ENCODE measurements at regions not wholly inside any gene's neighbourhood (a gene's known extent, or its start where the extent isn't known, plus 50 kb on each side); places are given as distances from the start of the nearest gene placed in this dataset.

DNA sequence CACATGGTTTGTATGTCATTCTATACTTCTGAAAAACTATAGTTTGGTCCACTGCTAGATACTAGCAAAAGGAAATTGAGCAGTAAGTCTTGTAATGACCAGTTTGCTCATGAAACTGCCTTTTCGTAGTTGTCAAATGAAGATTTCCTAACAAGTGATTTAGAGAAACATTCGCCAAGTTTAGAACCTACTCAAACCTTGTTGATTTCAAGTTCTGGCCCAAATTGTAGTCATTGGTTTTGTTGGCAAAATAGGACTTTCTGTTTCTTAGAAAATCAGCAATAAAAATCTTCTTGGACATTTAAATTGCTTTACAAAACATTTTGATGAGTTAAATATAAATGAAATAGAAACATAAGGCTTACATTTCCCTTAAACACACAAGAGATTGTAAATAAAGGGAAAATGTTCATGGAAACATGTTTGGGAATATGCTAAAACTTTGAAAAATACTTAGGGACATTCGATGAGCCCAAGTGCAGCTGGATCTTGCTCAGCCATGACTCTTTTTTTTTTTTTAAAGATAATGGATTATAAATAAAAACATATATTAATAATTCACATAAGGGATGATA is 178.5 kb upstream of the LYPLAL1 start:
- no peak overlapping the region for H3K4me3 ChIP-seq (ENCODE audit: low read length)
- no peaks in the 10 kb centered on the region for H3K27me3 ChIP-seq (ENCODE audit: insufficient read depth, low read length)
- peaks cover 4% of the 10 kb centered on the region for H3K4me1 ChIP-seq (ENCODE audit: insufficient read depth, low read length)
- no peak overlapping the region for H2AFZ ChIP-seq (ENCODE audit: low read depth, low read length)
- H3K36me3 ChIP-seq (ENCODE audit: insufficient read depth, low read length), result no peaks in the 10 kb centered on the region
- H3K9me3 ChIP-seq (ENCODE audit: low read length), result no peaks in the 10 kb centered on the region

GRCh38 chr1:218996362-218996761 is 177.3 kb upstream of the LYPLAL1 start:
- no peaks in the 10 kb centered on the region for H3K27me3 ChIP-seq (ENCODE audit: insufficient read depth, low read length)
- H2AFZ ChIP-seq (ENCODE audit: low read depth, low read length), result no peak overlapping the region
- no peaks in the 10 kb centered on the region for H3K9me3 ChIP-seq (ENCODE audit: low read length)
- no peaks in the 10 kb centered on the region for H3K36me3 ChIP-seq (ENCODE audit: insufficient read depth, low read length)
- H3K4me1 ChIP-seq (ENCODE audit: insufficient read depth, low read length), result peaks cover 10% of the 10 kb centered on the region
- H3K4me3 ChIP-seq (ENCODE audit: low read length), result no peak overlapping the region

GRCh38 chr1:219000005-219000404 is 173.7 kb upstream of the LYPLAL1 start:
- no peak overlapping the region for H3K4me3 ChIP-seq (ENCODE audit: low read length)
- no peak overlapping the region for H2AFZ ChIP-seq (ENCODE audit: low read depth, low read length)
- no peaks in the 10 kb centered on the region for H3K9me3 ChIP-seq (ENCODE audit: low read length)
- no peaks in the 10 kb centered on the region for H3K36me3 ChIP-seq (ENCODE audit: insufficient read depth, low read length)
- peaks cover 10% of the 10 kb centered on the region for H3K4me1 ChIP-seq (ENCODE audit: insufficient read depth, low read length)
- no peaks in the 10 kb centered on the region for H3K27me3 ChIP-seq (ENCODE audit: insufficient read depth, low read length)

- no peaks in the 10 kb centered on the region for H3K27me3 ChIP-seq (ENCODE audit: insufficient read depth, low read length)
- H2AFZ ChIP-seq (ENCODE audit: low read depth, low read length), result no peak overlapping the region
- peaks cover 10% of the 10 kb centered on the region for H3K4me1 ChIP-seq (ENCODE audit: insufficient read depth, low read length)
- no peak overlapping the region for H3K4me3 ChIP-seq (ENCODE audit: low read length)
- no peaks in the 10 kb centered on the region for H3K36me3 ChIP-seq (ENCODE audit: insufficient read depth, low read length)
- no peaks in the 10 kb centered on the region for H3K9me3 ChIP-seq (ENCODE audit: low read length)
These were observed 173.0 kb upstream of the LYPLAL1 start for GRCh38 chr1:219000631-219001030.

- no peak overlapping the region for H2AFZ ChIP-seq (ENCODE audit: low read depth, low read length)
- no peaks in the 10 kb centered on the region for H3K27me3 ChIP-seq (ENCODE audit: insufficient read depth, low read length)
- H3K9me3 ChIP-seq (ENCODE audit: low read length), result no peaks in the 10 kb centered on the region
- no peaks in the 10 kb centered on the region for H3K36me3 ChIP-seq (ENCODE audit: insufficient read depth, low read length)
- H3K4me3 ChIP-seq (ENCODE audit: low read length), result no peak overlapping the region
- H3K4me1 ChIP-seq (ENCODE audit: insufficient read depth, low read length), result no peaks in the 10 kb centered on the region
These were observed 163.0 kb upstream of the LYPLAL1 start for GRCh38 chr1:219010720-219011119.

DNA sequence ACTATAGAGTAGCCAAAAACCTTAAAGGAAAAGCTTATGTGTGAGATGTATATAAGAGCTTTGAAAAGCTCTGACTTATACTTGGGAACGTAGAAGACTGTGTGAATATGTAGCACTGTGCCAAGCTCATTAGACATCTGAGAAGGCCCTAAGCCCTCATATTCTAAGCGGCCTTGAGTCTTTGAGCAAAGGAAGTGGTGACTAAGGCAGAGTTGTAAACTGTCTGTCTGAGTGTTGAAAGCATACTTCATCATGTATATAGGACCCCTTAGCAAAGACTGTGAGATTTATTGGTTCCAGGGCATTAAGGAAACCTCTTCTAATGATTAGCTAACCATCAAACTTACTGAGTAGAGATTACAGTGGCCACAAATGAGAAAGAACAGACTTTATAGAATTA is 153.3 kb upstream of the LYPLAL1 start:
- Histone ChIP-seq H3K4me1 (ENCODE audit: insufficient read depth, low read length) (peaks cover 3% of the 10 kb centered on the region), H3K36me3 (ENCODE audit: insufficient read depth, low read length) (no peaks in the 10 kb centered on the region), H2AFZ (ENCODE audit: low read depth, low read length) (no peak overlapping the region), H3K9me3 (ENCODE audit: low read length) (peaks cover 3% of the 10 kb centered on the region), H3K4me3 (ENCODE audit: low read length) (no peak overlapping the region), H3K27me3 (ENCODE audit: insufficient read depth, low read length) (no peaks in the 10 kb centered on the region)

- H3K36me3 ChIP-seq (ENCODE audit: insufficient read depth, low read length), result no peaks in the 10 kb centered on the region
- H3K4me3 ChIP-seq (ENCODE audit: low read length), result no peak overlapping the region
- no peak overlapping the region for H2AFZ ChIP-seq (ENCODE audit: low read depth, low read length)
- H3K9me3 ChIP-seq (ENCODE audit: low read length), result peaks cover 3% of the 10 kb centered on the region
- peaks cover 3% of the 10 kb centered on the region for H3K4me1 ChIP-seq (ENCODE audit: insufficient read depth, low read length)
- no peaks in the 10 kb centered on the region for H3K27me3 ChIP-seq (ENCODE audit: insufficient read depth, low read length)
These were observed 152.8 kb upstream of the LYPLAL1 start for GRCh38 chr1:219020846-219021245.

GRCh38 chr1:219027146-219027673 is 146.5 kb upstream of the LYPLAL1 start:
- peaks cover 2% of the 10 kb centered on the region for H3K9me3 ChIP-seq (ENCODE audit: low read length)
- H3K36me3 ChIP-seq (ENCODE audit: insufficient read depth, low read length), result no peaks in the 10 kb centered on the region
- no peak overlapping the region for H2AFZ ChIP-seq (ENCODE audit: low read depth, low read length)
- no peaks in the 10 kb centered on the region for H3K27me3 ChIP-seq (ENCODE audit: insufficient read depth, low read length)
- H3K4me1 ChIP-seq (ENCODE audit: insufficient read depth, low read length), result no peaks in the 10 kb centered on the region
- no peak overlapping the region for H3K4me3 ChIP-seq (ENCODE audit: low read length)

DNA sequence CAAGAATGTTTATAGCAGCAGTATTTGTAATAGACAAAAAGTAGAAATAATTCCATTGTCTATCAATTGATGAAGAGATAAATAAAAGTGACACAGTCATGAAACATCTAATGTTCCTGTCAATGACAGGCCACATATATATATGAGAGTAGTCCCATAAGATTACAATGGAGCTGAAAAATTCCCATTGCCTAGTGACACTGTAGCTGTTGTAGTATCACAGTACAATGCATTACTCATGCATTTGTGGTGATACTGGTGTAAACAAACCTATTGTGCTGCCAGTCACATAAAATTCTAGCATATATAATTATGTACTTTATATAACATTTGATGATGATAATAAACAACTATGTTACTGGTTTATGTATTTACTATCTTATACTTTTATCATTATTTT is 141.9 kb upstream of the LYPLAL1 start:
- Histone ChIP-seq H2AFZ (ENCODE audit: low read depth, low read length) (no peak overlapping the region), H3K4me3 (ENCODE audit: low read length) (no peak overlapping the region), H3K36me3 (ENCODE audit: insufficient read depth, low read length) (no peaks in the 10 kb centered on the region), H3K4me1 (ENCODE audit: insufficient read depth, low read length) (no peaks in the 10 kb centered on the region), H3K27me3 (ENCODE audit: insufficient read depth, low read length) (no peaks in the 10 kb centered on the region), H3K9me3 (ENCODE audit: low read length) (no peaks in the 10 kb centered on the region)

GRCh38 chr1:219038398-219038797 is 135.3 kb upstream of the LYPLAL1 start:
- no peaks in the 10 kb centered on the region for H3K9me3 ChIP-seq (ENCODE audit: low read length)
- H2AFZ ChIP-seq (ENCODE audit: low read depth, low read length), result no peak overlapping the region
- no peaks in the 10 kb centered on the region for H3K36me3 ChIP-seq (ENCODE audit: insufficient read depth, low read length)
- H3K27me3 ChIP-seq (ENCODE audit: insufficient read depth, low read length), result no peaks in the 10 kb centered on the region
- H3K4me3 ChIP-seq (ENCODE audit: low read length), result no peak overlapping the region
- H3K4me1 ChIP-seq (ENCODE audit: insufficient read depth, low read length), result peaks cover 9% of the 10 kb centered on the region

- Histone ChIP-seq H3K9me3 (ENCODE audit: low read length) (no peaks in the 10 kb centered on the region), H3K4me3 (ENCODE audit: low read length) (no peak overlapping the region), H3K27me3 (ENCODE audit: insufficient read depth, low read length) (no peaks in the 10 kb centered on the region), H3K36me3 (ENCODE audit: insufficient read depth, low read length) (no peaks in the 10 kb centered on the region), H3K4me1 (ENCODE audit: insufficient read depth, low read length) (peaks cover 9% of the 10 kb centered on the region), H2AFZ (ENCODE audit: low read depth, low read length) (no peak overlapping the region)
These were observed 134.5 kb upstream of the LYPLAL1 start for GRCh38 chr1:219039017-219039681.

GRCh38 chr1:219039682-219040154 is 134.0 kb upstream of the LYPLAL1 start:
- no peaks in the 10 kb centered on the region for H3K27me3 ChIP-seq (ENCODE audit: insufficient read depth, low read length)
- peaks cover 9% of the 10 kb centered on the region for H3K4me1 ChIP-seq (ENCODE audit: insufficient read depth, low read length)
- no peak overlapping the region for H2AFZ ChIP-seq (ENCODE audit: low read depth, low read length)
- H3K4me3 ChIP-seq (ENCODE audit: low read length), result no peak overlapping the region
- H3K9me3 ChIP-seq (ENCODE audit: low read length), result no peaks in the 10 kb centered on the region
- H3K36me3 ChIP-seq (ENCODE audit: insufficient read depth, low read length), result no peaks in the 10 kb centered on the region

- no peak overlapping the region for H3K4me3 ChIP-seq (ENCODE audit: low read length)
- peaks cover 9% of the 10 kb centered on the region for H3K4me1 ChIP-seq (ENCODE audit: insufficient read depth, low read length)
- H3K36me3 ChIP-seq (ENCODE audit: insufficient read depth, low read length), result no peaks in the 10 kb centered on the region
- H2AFZ ChIP-seq (ENCODE audit: low read depth, low read length), result no peak overlapping the region
- no peaks in the 10 kb centered on the region for H3K27me3 ChIP-seq (ENCODE audit: insufficient read depth, low read length)
- no peaks in the 10 kb centered on the region for H3K9me3 ChIP-seq (ENCODE audit: low read length)
These were observed 133.4 kb upstream of the LYPLAL1 start for GRCh38 chr1:219040291-219040690.

Measured in neuron (in vitro differentiated cells).